IPS-20b (cell line): ENCODE measurements at regions not wholly inside any gene's neighbourhood (a gene's known extent, or its start where the extent isn't known, plus 50 kb on each side); places are given as distances from the start of the nearest gene placed in this dataset.

Experiments
- H3K27ac ChIP-seq: one replicate; pipeline ENCODE4 v1.5.1; 2013; ENCODE audit warnings: low read length
- H3K27me3 ChIP-seq: 2 replicates; pipeline ENCODE4 v1.6.1; 2013; ENCODE audit warnings: mild to moderate bottlenecking, low read length, inconsistent platforms; ENCODE audit not compliant: insufficient read depth
- H3K36me3 ChIP-seq: 2 replicates; pipeline ENCODE4 v1.6.1; 2013; ENCODE audit warnings: low read depth, mild to moderate bottlenecking, inconsistent platforms, low read length, moderate library complexity; ENCODE audit not compliant: insufficient read depth
- H3K4me1 ChIP-seq: 2 replicates; pipeline ENCODE4 v1.6.1; 2013; ENCODE audit warnings: mild to moderate bottlenecking, control low read depth, inconsistent platforms, low read length, moderate library complexity; ENCODE audit not compliant: insufficient read depth
- H3K4me3 ChIP-seq: 2 replicates; pipeline ENCODE4 v1.5.1; 2013; ENCODE audit warnings: mild to moderate bottlenecking, low read length, inconsistent platforms
- H3K9ac ChIP-seq: 2 replicates; pipeline ENCODE4 v1.6.1; 2013; ENCODE audit warnings: low read depth, mild to moderate bottlenecking, inconsistent platforms, low read length, moderate library complexity
- H3K9me3 ChIP-seq: 2 replicates; pipeline ENCODE4 v1.6.1; 2013; ENCODE audit warnings: mild to moderate bottlenecking, low read depth, low read length, inconsistent platforms; ENCODE audit not compliant: insufficient read depth

DNA sequence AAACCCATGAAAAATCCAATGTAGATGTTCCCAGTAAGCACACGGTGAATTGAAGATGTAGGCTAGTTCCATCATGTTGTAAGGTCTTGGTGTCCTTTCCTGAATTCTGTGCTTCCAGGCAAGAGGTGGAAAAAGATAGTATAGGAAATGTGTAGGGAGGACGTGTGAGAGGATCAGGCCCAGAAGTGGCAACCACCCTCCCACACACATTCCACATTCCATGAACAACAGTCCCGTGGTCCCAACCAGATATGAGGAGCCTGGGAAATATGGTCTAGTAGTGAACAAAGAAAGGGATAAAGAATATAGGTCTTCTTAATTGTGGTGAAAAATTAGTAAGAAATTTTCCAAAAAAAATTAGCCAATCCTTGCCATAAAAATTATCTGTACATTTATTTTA is 1254.2 kb upstream of the SLC10A2 start:
- no peak overlapping the region for H3K27ac ChIP-seq
- H3K9me3 ChIP-seq: no peaks in the 10 kb centered on the region

GRCh38 chr13:104318121-104318520 is 1251.9 kb upstream of the SLC10A2 start:
- H3K27me3 ChIP-seq: no peaks in the 10 kb centered on the region
- H3K9ac ChIP-seq: no peak overlapping the region

More for the DNA sequence above, 1254.2 kb upstream of the SLC10A2 start:
- no peaks in the 10 kb centered on the region for H3K27me3 ChIP-seq
- H3K4me3 ChIP-seq: no peak overlapping the region
- no peak overlapping the region for H3K9ac ChIP-seq
- no peaks in the 10 kb centered on the region for H3K4me1 ChIP-seq
- no peaks in the 10 kb centered on the region for H3K36me3 ChIP-seq

GRCh38 chr13:104315606-104316005 is 1249.4 kb upstream of the SLC10A2 start:
- Histone ChIP-seq H3K27ac (no peak overlapping the region), H3K9ac (no peak overlapping the region), H3K4me1 (no peaks in the 10 kb centered on the region), H3K27me3 (no peaks in the 10 kb centered on the region), H3K9me3 (peaks cover 10% of the 10 kb centered on the region; the same call in 1 of the 2 replicates), H3K36me3 (no peaks in the 10 kb centered on the region), H3K4me3 (no peak overlapping the region)

More at GRCh38 chr13:104318121-104318520, 1251.9 kb upstream of the SLC10A2 start:
- no peak overlapping the region for H3K27ac ChIP-seq
- no peaks in the 10 kb centered on the region for H3K4me1 ChIP-seq
- peaks cover 8% of the 10 kb centered on the region; the same call in 1 of the 2 replicates for H3K9me3 ChIP-seq
- H3K36me3 ChIP-seq: no peaks in the 10 kb centered on the region
- no peak overlapping the region for H3K4me3 ChIP-seq

DNA sequence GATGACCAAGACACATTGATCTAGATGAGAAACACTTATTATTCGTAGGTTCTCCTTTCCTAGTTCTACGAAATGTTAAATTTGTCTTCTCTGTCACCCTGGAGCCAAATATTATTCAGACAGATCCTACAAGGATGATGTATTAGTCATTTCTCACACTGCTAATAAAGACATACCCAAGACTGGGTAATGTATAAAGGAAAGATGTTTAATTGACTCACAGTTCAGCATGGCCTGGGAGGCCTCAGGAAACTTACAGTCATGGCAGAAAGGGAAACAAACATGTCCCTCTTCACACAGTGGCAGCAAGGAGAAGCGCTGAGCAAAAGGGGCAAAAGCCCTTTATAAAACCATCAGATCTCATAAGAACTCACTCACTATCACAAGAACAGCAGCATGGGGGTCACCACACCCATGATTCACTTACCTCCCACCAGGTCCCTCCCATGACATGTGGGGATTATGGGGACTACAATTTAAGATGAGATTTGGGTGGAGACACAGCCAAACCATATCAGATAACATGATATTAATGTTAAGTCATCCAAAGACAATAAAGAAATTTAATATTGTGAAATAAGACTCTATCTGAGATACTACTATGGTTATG is 1248.8 kb upstream of the SLC10A2 start:
- Histone ChIP-seq H3K9me3 (peaks cover 10% of the 10 kb centered on the region; the same call in 1 of the 2 replicates), H3K27ac (no peak overlapping the region)

GRCh38 chr13:104314321-104314720 is 1248.1 kb upstream of the SLC10A2 start:
- Histone ChIP-seq H3K9ac (no peak overlapping the region), H3K27me3 (no peaks in the 10 kb centered on the region), H3K27ac (no peak overlapping the region), H3K9me3 (peaks cover 10% of the 10 kb centered on the region; the same call in 1 of the 2 replicates), H3K4me1 (no peaks in the 10 kb centered on the region), H3K4me3 (no peak overlapping the region), H3K36me3 (no peaks in the 10 kb centered on the region)

More for the DNA sequence above, 1248.8 kb upstream of the SLC10A2 start:
- Histone ChIP-seq H3K36me3 (no peaks in the 10 kb centered on the region), H3K4me3 (no peak overlapping the region), H3K9ac (no peak overlapping the region), H3K27me3 (no peaks in the 10 kb centered on the region), H3K4me1 (no peaks in the 10 kb centered on the region)

DNA sequence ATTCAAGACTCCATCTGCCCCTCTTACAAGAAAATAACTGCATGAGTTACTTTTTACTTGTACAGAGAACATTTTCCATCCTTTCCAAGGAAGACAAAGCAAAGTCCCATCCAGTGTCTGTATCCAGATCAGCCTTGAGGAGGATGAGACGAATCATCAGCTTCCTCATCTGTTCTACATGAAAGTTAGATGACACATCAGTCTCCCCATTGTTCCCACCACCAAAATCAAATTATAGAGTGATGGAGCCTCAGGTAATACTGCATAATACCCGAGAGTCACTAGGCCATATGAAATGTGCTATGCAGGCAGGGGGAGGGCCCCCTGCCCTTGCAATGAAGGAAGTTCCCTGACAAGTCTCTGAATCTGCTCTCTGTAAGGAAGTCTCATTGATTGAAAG is 1244.6 kb upstream of the SLC10A2 start:
- peaks cover 10% of the 10 kb centered on the region; the same call in 1 of the 2 replicates for H3K9me3 ChIP-seq
- H3K9ac ChIP-seq: no peak overlapping the region
- H3K4me3 ChIP-seq: no peak overlapping the region
- no peak overlapping the region for H3K27ac ChIP-seq
- no peaks in the 10 kb centered on the region for H3K27me3 ChIP-seq
- no peaks in the 10 kb centered on the region for H3K36me3 ChIP-seq
- H3K4me1 ChIP-seq: no peaks in the 10 kb centered on the region

- Histone ChIP-seq H3K27ac (no peak overlapping the region), H3K9ac (no peak overlapping the region), H3K36me3 (no peaks in the 10 kb centered on the region), H3K4me3 (no peak overlapping the region), H3K27me3 (no peaks in the 10 kb centered on the region), H3K9me3 (peaks cover 10% of the 10 kb centered on the region; the same call in 1 of the 2 replicates), H3K4me1 (no peaks in the 10 kb centered on the region)
These were observed 1243.2 kb upstream of the SLC10A2 start for GRCh38 chr13:104309431-104309830.

GRCh38 chr13:104301171-104301975 is 1235.2 kb upstream of the SLC10A2 start:
- Histone ChIP-seq H3K27me3 (no peaks in the 10 kb centered on the region), H3K4me3 (no peak overlapping the region), H3K4me1 (no peaks in the 10 kb centered on the region), H3K9me3 (no peaks in the 10 kb centered on the region), H3K9ac (no peak overlapping the region), H3K36me3 (no peaks in the 10 kb centered on the region), H3K27ac (no peak overlapping the region)

GRCh38 chr13:104297075-104297474 is 1230.9 kb upstream of the SLC10A2 start:
- no peaks in the 10 kb centered on the region for H3K9me3 ChIP-seq
- H3K9ac ChIP-seq: no peak overlapping the region
- H3K27ac ChIP-seq: no peak overlapping the region
- no peaks in the 10 kb centered on the region for H3K36me3 ChIP-seq
- no peaks in the 10 kb centered on the region for H3K4me1 ChIP-seq
- H3K27me3 ChIP-seq: no peaks in the 10 kb centered on the region
- no peak overlapping the region for H3K4me3 ChIP-seq

- Histone ChIP-seq H3K27ac (no peak overlapping the region), H3K9ac (no peak overlapping the region), H3K9me3 (no peaks in the 10 kb centered on the region), H3K4me1 (no peaks in the 10 kb centered on the region), H3K27me3 (no peaks in the 10 kb centered on the region), H3K4me3 (no peak overlapping the region), H3K36me3 (no peaks in the 10 kb centered on the region)
These were observed 1230.1 kb upstream of the SLC10A2 start for GRCh38 chr13:104296286-104296685.

DNA sequence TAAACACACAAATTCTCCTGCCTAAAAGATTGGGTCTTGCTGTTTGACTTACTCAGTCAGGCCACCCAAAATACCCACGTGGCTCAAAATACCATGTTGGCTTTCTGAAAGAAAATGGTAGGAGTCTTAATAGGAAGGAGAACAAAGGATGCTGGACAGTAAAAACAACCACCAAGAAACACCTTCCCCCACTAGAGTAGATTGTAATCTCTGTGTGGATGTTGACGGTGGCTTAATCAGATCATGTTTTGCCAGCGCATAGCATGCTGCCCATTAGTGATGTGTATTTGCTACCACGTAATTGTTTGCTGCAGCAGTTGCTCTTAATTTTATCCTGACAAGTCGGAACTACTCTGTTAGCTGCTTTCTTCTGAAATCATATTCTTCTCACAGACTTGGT is 1229.3 kb upstream of the SLC10A2 start:
- no peak overlapping the region for H3K9ac ChIP-seq
- no peaks in the 10 kb centered on the region for H3K9me3 ChIP-seq
- H3K27ac ChIP-seq: no peak overlapping the region

DNA sequence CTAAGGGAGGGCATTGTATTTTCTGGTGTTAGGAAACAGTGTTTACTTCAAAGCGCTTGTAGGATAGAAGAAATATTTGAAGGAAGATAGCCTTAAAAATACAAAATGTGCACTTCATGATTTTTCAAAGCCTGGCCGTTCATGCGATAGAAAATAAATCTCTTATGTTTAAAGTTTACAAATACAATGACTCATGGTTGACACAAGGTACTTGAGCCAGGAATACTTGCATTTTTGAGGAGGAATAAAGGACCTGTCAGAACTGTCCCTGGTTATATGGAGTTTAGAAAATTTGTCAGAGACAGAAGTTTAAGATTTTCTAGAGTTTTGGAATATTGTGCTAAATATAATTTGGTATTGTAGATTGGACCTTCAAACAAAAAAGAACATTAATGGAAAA is 1223.2 kb upstream of the SLC10A2 start:
- Histone ChIP-seq H3K27ac (no peak overlapping the region), H3K9me3 (no peaks in the 10 kb centered on the region), H3K4me3 (no peak overlapping the region), H3K4me1 (peaks cover 4% of the 10 kb centered on the region; the same call in 1 of the 2 replicates), H3K36me3 (no peaks in the 10 kb centered on the region), H3K9ac (no peak overlapping the region), H3K27me3 (no peaks in the 10 kb centered on the region)

More for the DNA sequence above, 1229.3 kb upstream of the SLC10A2 start:
- Histone ChIP-seq H3K36me3 (no peaks in the 10 kb centered on the region), H3K4me1 (no peaks in the 10 kb centered on the region), H3K27me3 (no peaks in the 10 kb centered on the region), H3K4me3 (no peak overlapping the region)
